B cell (primary cell): ENCODE measurements at regions not wholly inside any gene's neighbourhood (a gene's known extent, or its start where the extent isn't known, plus 50 kb on each side); places are given as distances from the start of the nearest gene placed in this dataset.
A peak's percentile ranks its signal among the peaks of the same experiment; 100 is the strongest.

Experiments
- ATAC-seq: fragments of 200-7000 bp; cut with Tn5 transposase; one replicate; pipeline ENCODE4 v1.10.0; 2021; ENCODE audit warnings: low read depth, mild to moderate bottlenecking, moderate number of reproducible peaks, moderate library complexity
- CTCF ChIA-PET: fragments of 350-600 bp; sonication (Branson Sonifier 250); formaldehyde crosslinking; loops from one replicate; lab custom pipeline; 2021; ENCODE audit warnings: antibody characterized with exemption, inconsistent platforms; lab: Charles Lee
- POLR2A ChIA-PET: fragments of 350-600 bp; sonication (Branson Sonifier 250); formaldehyde crosslinking; loops from one replicate; lab custom pipeline; 2021; ENCODE audit warnings: antibody characterized with exemption; lab: Charles Lee
- DNase-seq: peaks from one replicate; pipeline ENCODE4 v3.0.0; 2013
- H2AFZ ChIP-seq: 2 replicates; pipeline ENCODE4 v1.6.1; 2012; ENCODE audit warnings: mild to moderate bottlenecking, low read depth, low read length; ENCODE audit not compliant: insufficient read depth, poor library complexity, severe bottlenecking
- H3K27ac ChIP-seq, 2 donors: 1 replicate in 1 of 2; 2 replicates in 1 of 2; pipeline ENCODE4 v1.5.1; 2012 to 2013; ENCODE audit warnings: low read length in 2 of 2, mild to moderate bottlenecking in 2 of 2, moderate library complexity in 1 of 2
- H3K27me3 ChIP-seq, 4 experiments: fragments of 200-600 bp in 1 of 4; sonication (generic) in 1 of 4; replicated peaks in 1 of 4; 1 replicate in 2 of 4; 2 replicates in 2 of 4; pipeline versions ENCODE4 v1.6.1 to v1.7.0; 2013 to 2016; ENCODE audit warnings: low read length in 3 of 4, mild to moderate bottlenecking in 2 of 4, mixed read lengths in 1 of 4, moderate library complexity in 1 of 4; ENCODE audit not compliant: insufficient read depth in 4 of 4, control insufficient read depth in 3 of 4; ENCODE audit errors: control extremely low read depth in 1 of 4
- H3K36me3 ChIP-seq, 2 experiments: replicated peaks in 1 of 2; 1 replicate in 1 of 2; 2 replicates in 1 of 2; pipeline versions ENCODE4 v1.6.1 to v1.7.1; 2013; ENCODE audit warnings: low read length in 1 of 2; ENCODE audit not compliant: insufficient read depth in 2 of 2, control insufficient read depth in 1 of 2; ENCODE audit errors: control extremely low read depth in 1 of 2, extremely low read depth in 1 of 2
- H3K4me1 ChIP-seq, 2 donors: fragments of 200-600 bp in 1 of 2; sonication (generic) in 1 of 2; 1 replicate in 1 of 2; 2 replicates in 1 of 2; pipeline versions ENCODE4 v1.5.1 to v1.6.1; 2013 to 2017; ENCODE audit warnings: low read length in 2 of 2; ENCODE audit not compliant: control insufficient read depth in 2 of 2, insufficient read depth in 2 of 2
- H3K4me2 ChIP-seq: replicated peaks from 2 replicates; pipeline ENCODE3; 2012; ENCODE audit warnings: mild to moderate bottlenecking, low read depth, low read length; ENCODE audit not compliant: poor library complexity, severe bottlenecking
- H3K4me3 ChIP-seq, 5 experiments: fragments of 200-600 bp in 1 of 5; sonication (generic) in 1 of 5; 1 replicate in 3 of 5; 2 replicates in 2 of 5; pipeline versions ENCODE4 v1.5.1 to v1.7.0; 2011 to 2016; ENCODE audit warnings: low read length in 4 of 5, mild to moderate bottlenecking in 4 of 5, low read depth in 2 of 5, control low read depth in 1 of 5, moderate library complexity in 1 of 5; ENCODE audit not compliant: insufficient read depth in 1 of 5; ENCODE audit errors: control extremely low read depth in 1 of 5, extremely low read depth in 1 of 5
- H3K79me2 ChIP-seq: fragments of 200-600 bp; sonication (generic); one replicate; pipeline ENCODE4 v1.6.0; 2016; ENCODE audit warnings: low read length; ENCODE audit not compliant: control insufficient read depth, insufficient read depth
- H3K9ac ChIP-seq: fragments of 200-600 bp; sonication (generic); 2 replicates; pipeline ENCODE4 v1.6.1; 2017; ENCODE audit warnings: mild to moderate bottlenecking, low read length, moderate library complexity
- H3K9me3 ChIP-seq, 3 donors: one replicate each; pipeline versions ENCODE4 v1.6.1 to v1.7.1; 2013; ENCODE audit warnings: low read length in 2 of 3; ENCODE audit not compliant: control insufficient read depth in 2 of 3, insufficient read depth in 1 of 3; ENCODE audit errors: control extremely low read depth in 1 of 3
- H4K20me1 ChIP-seq: 2 replicates; pipeline ENCODE4 v1.6.0; 2012; ENCODE audit warnings: mild to moderate bottlenecking, low read length; ENCODE audit not compliant: insufficient read depth, control insufficient read depth, poor library complexity, severe bottlenecking
- H3K27ac Mint-ChIP-seq: one replicate; pipeline ENCODE4 v1.8.0; 2021; ENCODE audit warnings: mixed read lengths
- H3K27me3 Mint-ChIP-seq: one replicate; pipeline ENCODE4 v1.8.0; 2021; ENCODE audit warnings: mixed read lengths
- H3K4me1 Mint-ChIP-seq: one replicate; pipeline ENCODE4 v1.8.0; 2021; ENCODE audit warnings: mixed read lengths
- H3K4me3 Mint-ChIP-seq: one replicate; pipeline ENCODE4 v1.8.0; 2021; ENCODE audit warnings: mixed read lengths
- H3K9me3 Mint-ChIP-seq: one replicate; pipeline ENCODE4 v1.8.0; 2022; ENCODE audit warnings: mixed read lengths; ENCODE audit not compliant: insufficient read depth
- EZH2 ChIP-seq: IDR thresholded peaks from 2 replicates; pipeline ENCODE4 v1.6.1; 2012; ENCODE audit warnings: borderline replicate concordance, low read depth, mild to moderate bottlenecking, moderate library complexity, low read length; ENCODE audit not compliant: insufficient read depth, poor library complexity, severe bottlenecking
- WGBS: methylation state at CpG from one replicate; pipeline ENCODE4 v1.1.5; 2013; ENCODE audit warnings: missing lambda C conversion rate; ENCODE audit not compliant: insufficient coverage; 5-methylcytosine and 5-hydroxymethylcytosine counted together
- intact Hi-C: fragments of 100-400 bp; cut with micrococcal nuclease; formaldehyde crosslinking; loops from one replicate; pipeline ENCODE4 v1.10.0; 2022
- TF ChIP-seq, protein P1 (sequence below): fragments of 200-600 bp; IDR thresholded peaks from one replicate; pipeline ENCODE4 v1.8.0; 2022; ENCODE audit warnings: antibody characterized with exemption, mild to moderate bottlenecking

GRCh38 chr15:66621491-66622467, 56.0 kb upstream of the LCTL start:
- H3K4me3 Mint-ChIP-seq: no peak overlapping the region
- H3K27me3 ChIP-seq: peaks cover 0 to 31% (median 15%) of the 10 kb centered on the region in 4 experiments
- ATAC-seq (no peak), DNase-seq (no peak)
- no peak overlapping the region for H3K27ac ChIP-seq
- H2AFZ ChIP-seq: no peak overlapping the region
- H3K4me1 ChIP-seq: peaks cover 8 to 10% of the 10 kb centered on the region in 2 donors
- WGBS: 46% methylated on average over 74 of the region's 75 CpGs
- no peaks in the 10 kb centered on the region for H4K20me1 ChIP-seq
- peaks cover 10% of the 10 kb centered on the region for H3K4me1 Mint-ChIP-seq
- no peaks in the 10 kb centered on the region for H3K9me3 ChIP-seq
- TF ChIP-seq, protein P1, sequence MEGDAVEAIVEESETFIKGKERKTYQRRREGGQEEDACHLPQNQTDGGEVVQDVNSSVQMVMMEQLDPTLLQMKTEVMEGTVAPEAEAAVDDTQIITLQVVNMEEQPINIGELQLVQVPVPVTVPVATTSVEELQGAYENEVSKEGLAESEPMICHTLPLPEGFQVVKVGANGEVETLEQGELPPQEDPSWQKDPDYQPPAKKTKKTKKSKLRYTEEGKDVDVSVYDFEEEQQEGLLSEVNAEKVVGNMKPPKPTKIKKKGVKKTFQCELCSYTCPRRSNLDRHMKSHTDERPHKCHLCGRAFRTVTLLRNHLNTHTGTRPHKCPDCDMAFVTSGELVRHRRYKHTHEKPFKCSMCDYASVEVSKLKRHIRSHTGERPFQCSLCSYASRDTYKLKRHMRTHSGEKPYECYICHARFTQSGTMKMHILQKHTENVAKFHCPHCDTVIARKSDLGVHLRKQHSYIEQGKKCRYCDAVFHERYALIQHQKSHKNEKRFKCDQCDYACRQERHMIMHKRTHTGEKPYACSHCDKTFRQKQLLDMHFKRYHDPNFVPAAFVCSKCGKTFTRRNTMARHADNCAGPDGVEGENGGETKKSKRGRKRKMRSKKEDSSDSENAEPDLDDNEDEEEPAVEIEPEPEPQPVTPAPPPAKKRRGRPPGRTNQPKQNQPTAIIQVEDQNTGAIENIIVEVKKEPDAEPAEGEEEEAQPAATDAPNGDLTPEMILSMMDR: no peak
- no peak for TF ChIP-seq EZH2
- H3K4me2 ChIP-seq: peak overlapping the region; percentile 12
- H3K79me2 ChIP-seq: no peaks in the 10 kb centered on the region
- CTCF ChIA-PET: interaction anchor here (0.7 to 1.6 kb wide), 4 partner anchors 151 to 239 kb away, joined by 3 to 6 read pairs (median 4); no protein-coding TSS in a partner anchor
- intact Hi-C loops: no loop called here
- H3K4me3 ChIP-seq: no peak overlapping the region
- POLR2A ChIA-PET: no interaction called here
- no peak overlapping the region for H3K27ac Mint-ChIP-seq
- no peak overlapping the region for H3K9ac ChIP-seq
- no peaks in the 10 kb centered on the region for H3K36me3 ChIP-seq
- peaks cover 34% of the 10 kb centered on the region for H3K27me3 Mint-ChIP-seq
- no peaks in the 10 kb centered on the region for H3K9me3 Mint-ChIP-seq

DNA sequence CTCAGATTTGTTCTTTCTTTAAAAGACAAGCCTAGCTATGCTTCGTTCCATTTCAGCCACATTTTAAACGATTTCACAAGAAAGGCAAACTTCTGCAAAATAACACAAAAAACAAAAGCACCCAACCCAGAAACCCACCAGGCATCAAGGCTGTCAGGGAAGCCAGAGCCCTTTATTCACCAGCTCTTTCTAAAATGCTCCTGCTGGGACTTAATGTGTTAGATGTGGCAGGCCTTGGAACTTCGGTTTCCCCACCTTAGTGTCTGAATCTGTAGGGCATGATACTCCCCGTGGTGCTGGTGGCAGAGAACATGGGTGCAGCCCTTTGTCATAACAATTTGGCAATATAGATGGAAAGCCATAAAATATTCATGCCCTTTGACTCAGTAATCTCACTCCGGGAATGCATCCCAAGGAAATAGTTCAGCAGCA, 56.8 kb upstream of the LCTL start:
- Mint-ChIP-seq H3K27ac (no peak overlapping the region), H3K4me3 (no peak overlapping the region), H3K9me3 (no peaks in the 10 kb centered on the region), H3K4me1 (peaks cover 3% of the 10 kb centered on the region), H3K27me3 (peaks cover 34% of the 10 kb centered on the region)
- Histone ChIP-seq H3K9me3 (no peaks in the 10 kb centered on the region), H3K9ac (no peak overlapping the region), H3K36me3 (no peaks in the 10 kb centered on the region), H3K27ac (no peak overlapping the region), H3K4me2 (no peak overlapping the region), H3K4me3 (no peak overlapping the region), H3K79me2 (no peaks in the 10 kb centered on the region), H4K20me1 (no peaks in the 10 kb centered on the region), H2AFZ (no peak overlapping the region), H3K27me3 (peaks cover 0 to 31% (median 15%) of the 10 kb centered on the region in 4 experiments), H3K4me1 (peaks cover 3 to 4% of the 10 kb centered on the region in 2 donors)
- ChIA-PET CTCF (interaction anchor here (1.6 kb wide), 1 partner anchor 229 kb away, joined by 5 read pairs; no protein-coding TSS in a partner anchor), POLR2A (no interaction called here)
- TF ChIP-seq EZH2: no peak
- ATAC-seq (no peak), DNase-seq (no peak)
- 56% methylated on average over 4 of the region's 5 CpGs for WGBS
- intact Hi-C loops: no loop called here
